COLO668 (cell line): ENCODE measurements at regions not wholly inside any gene's neighbourhood (a gene's known extent, or its start where the extent isn't known, plus 50 kb on each side); places are given as distances from the start of the nearest gene placed in this dataset.
"Not testable (repeated sequence)": the region's sequence is repeated elsewhere in the genome, so short reads cannot be mapped to it uniquely, and the experiment has no call there.

ENCODE experiments used
- DNase-seq: peaks from one replicate; lab custom pipeline; 2025; ENCODE audit not compliant: unreplicated experiment; lab: John Stamatoyannopoulos, UW

- DNase-seq: peak; percentile 20
These were observed 503.0 kb downstream of the NTRK3 start for GRCh38 chr15:87753539-87753938.

DNA sequence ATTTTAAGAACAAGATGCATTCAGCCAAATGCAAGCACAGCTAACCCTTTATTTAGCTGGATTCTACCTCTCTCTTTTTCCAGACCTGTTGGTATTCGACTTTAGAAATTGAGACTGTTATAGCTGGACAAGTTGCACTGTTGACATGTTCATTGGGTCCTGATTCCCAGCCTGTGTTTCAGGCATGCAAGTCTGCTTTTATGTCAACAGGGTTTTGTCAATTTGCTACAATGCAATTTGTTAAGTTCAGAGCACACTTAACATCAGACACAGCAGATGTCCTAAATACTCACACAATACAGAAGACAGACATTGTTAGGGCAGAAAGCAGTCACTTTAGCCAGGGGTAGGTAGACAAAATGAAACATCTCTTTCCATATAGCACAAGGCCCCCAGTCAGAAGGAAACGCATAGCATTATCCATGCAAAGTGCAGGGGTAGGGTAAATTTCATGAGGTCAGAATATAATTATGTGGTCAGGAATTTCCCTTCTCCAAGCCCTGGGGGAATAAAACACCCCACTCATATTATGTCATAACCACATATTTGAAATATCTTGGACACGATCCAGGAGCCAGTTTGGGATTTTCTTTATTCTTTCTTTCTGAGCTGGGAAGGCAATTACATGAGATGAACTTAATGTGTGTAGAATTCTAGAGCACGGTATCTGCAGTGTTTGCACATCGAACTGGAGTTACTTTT lies 504.1 kb downstream of the NTRK3 start:
- peak; percentile 29 for DNase-seq

DNA sequence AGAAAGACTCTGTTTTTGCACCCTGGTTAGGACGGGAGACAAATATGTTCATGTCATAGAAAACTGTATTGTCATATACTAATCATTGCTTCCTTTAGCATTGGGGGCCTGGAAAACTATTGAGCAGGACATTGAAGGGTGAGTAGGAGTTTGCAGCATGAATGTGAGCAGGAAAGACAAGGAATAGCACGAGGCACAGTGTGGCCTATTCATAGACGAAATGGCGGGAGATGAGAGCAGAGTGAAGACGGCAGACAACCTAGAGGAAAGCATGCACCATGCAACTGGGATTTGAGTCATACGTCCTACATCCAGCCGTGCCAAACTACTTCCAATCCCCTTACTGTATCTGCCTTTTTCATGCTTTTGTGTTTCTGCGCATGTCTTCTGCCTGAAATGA lies 508.1 kb downstream of the NTRK3 start:
- DNase-seq: no peak

DNA sequence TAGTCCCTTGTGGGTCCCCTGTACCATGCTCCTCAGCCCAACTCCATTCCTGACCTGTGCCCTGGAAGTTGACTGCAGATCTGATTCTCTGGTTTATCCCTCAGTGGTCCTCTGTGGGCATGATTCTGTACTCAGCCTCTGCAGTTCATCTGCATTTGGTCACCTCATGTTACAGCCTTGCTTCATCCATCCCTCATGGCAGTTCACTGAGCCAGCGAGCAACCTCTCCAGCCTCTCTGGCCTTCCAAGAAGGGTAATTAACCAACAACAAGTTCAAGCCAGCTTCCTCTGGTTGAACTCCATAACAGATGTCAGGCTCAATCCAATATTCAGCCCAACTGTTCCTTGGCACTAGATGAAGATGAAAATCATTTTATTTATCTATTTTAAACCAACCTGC lies 509.5 kb downstream of the NTRK3 start:
- DNase-seq: peak; percentile 6

GRCh38 chr15:87746333-87746732 lies 510.2 kb downstream of the NTRK3 start:
- DNase-seq: no peak

GRCh38 chr15:87744815-87745214 lies 511.7 kb downstream of the NTRK3 start:
- no peak for DNase-seq

GRCh38 chr15:87743562-87743961 lies 513.0 kb downstream of the NTRK3 start:
- DNase-seq: no peak

DNA sequence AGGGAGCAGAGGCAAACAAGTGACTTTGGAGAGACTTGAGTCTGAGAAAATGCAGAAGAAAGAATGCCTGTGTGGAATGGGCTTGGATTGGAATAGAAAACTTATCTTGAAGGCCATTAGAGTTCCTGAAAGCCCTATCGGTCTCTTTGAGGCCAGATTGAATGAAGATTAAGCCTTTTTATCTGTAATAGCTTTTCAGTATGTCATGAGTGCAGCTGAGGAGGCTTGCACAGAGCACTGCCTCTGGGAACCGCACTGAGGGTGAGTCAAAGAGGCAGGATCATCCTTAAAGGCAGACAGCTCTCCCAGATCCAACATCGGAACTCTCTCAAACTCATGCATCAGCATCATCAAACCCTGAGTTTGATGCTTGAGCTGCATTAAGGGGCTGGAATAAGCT lies 515.2 kb downstream of the NTRK3 start:
- no peak for DNase-seq

DNA sequence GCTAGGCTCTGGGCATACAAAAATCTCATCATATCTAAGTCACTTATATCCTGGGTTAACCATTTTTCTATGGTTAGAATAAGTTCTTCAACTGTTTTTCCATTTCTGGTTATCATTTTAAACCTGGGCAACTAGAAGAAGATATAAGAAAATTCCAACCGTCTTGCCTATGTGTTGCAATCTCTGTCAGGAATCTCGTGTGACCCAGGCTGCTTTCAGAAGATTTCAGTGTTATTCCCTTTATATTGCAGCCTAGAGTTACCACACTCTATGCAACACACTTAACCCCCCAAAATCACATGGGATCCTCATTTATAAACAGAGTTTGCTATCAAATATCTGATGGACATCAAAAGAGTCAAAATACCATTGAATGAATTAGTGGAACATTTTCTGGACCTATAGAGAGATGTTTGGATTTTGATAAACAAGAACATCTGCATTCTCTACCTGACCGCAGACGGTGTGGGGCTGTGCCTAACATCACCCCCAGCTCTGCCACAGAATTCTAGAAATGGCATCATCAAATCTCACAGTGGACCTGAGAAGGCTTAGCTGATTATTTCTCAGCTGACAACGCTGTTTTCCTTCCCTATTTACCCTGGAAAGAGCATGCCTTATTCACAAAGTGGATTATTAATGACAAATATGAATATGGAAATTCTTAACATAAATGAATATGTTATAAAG lies 515.7 kb downstream of the NTRK3 start:
- no peak for DNase-seq

DNA sequence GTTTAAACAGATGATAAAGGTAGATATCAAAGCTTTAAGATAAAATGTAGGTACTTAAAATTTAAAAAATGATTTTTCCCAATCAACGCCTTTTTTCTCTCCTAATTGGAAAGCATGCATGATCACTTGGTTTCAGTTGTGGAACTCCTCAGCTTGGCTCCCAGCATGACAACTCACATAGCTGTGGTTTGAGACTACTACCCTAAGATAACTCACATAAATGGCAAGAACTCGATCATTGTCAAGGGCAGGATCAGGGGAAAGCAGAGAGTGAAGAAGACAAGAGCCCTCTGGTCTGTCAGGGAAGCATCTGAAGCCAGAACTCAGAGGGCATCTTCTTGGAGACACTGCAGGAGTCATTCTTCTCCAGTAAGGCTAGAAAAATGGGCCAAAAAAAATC lies 516.7 kb downstream of the NTRK3 start:
- DNase-seq: no peak

DNA sequence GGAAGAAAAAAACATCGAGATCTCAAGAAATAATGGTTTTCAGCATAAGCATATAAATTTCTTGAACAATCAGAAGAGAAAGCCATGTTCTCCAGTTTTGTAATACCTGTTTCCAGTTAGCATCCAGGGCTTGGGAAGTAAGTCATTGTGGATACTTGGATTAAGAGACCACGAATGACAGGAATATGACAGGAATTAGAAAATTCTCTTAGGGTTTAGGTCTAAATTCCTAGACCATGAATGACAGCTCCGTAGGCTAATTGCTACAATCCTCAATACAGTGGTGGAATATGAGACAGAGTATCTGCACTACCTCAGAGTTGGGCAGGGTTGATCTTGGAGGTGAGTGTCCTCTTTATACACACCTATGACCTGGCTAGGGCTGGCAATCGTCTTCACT lies 517.5 kb downstream of the NTRK3 start:
- no peak for DNase-seq

- not testable (repeated sequence) for DNase-seq
These were observed 519.1 kb downstream of the NTRK3 start for GRCh38 chr15:87737460-87737859.

GRCh38 chr15:87736891-87737389 lies 519.6 kb downstream of the NTRK3 start:
- DNase-seq: no peak

GRCh38 chr15:87736401-87736800 lies 520.1 kb downstream of the NTRK3 start:
- no peak for DNase-seq

- no peak for DNase-seq
These were observed 521.0 kb downstream of the NTRK3 start for GRCh38 chr15:87735522-87735921.

- DNase-seq: no peak
These were observed 521.8 kb downstream of the NTRK3 start for GRCh38 chr15:87734571-87735373.

- no peak for DNase-seq
These were observed 522.6 kb downstream of the NTRK3 start for GRCh38 chr15:87733977-87734376.

DNA sequence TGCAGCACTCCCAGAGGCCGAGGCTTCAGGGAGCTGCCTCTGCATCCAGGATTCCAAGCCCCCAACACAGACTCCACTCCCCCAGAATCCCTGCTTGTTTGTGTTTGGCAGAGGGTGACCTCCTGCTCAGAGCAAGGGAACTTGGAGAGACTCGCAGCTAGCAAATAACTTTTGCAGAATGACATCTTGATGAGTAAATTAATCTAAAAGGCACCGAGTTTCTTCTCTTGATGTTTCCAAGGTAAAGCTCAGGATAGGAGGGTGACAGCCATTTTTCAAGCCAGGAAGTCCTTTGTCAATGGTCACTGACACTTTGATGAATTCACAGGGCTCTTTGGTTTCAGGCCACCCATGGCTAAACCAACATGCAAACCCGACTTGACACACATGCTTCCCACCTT lies 523.0 kb downstream of the NTRK3 start:
- no peak for DNase-seq

GRCh38 chr15:87732976-87733375 lies 523.6 kb downstream of the NTRK3 start:
- no peak for DNase-seq

- no peak for DNase-seq
These were observed 524.9 kb downstream of the NTRK3 start for GRCh38 chr15:87731630-87732029.

GRCh38 chr15:87730706-87731105 lies 525.8 kb downstream of the NTRK3 start:
- no peak for DNase-seq

- no peak for DNase-seq
These were observed 527.5 kb downstream of the NTRK3 start for GRCh38 chr15:87728998-87729397.
